Heart left ventricle (tissue), 13 donors: ENCODE measurements at regions not wholly inside any gene's neighbourhood (a gene's known extent, or its start where the extent isn't known, plus 50 kb on each side); places are given as distances from the start of the nearest gene placed in this dataset.
"Not testable (repeated sequence)": the region's sequence is repeated elsewhere in the genome, so short reads cannot be mapped to it uniquely, and the experiment has no call there.

Source experiments
- POLR2A ChIP-seq, 2 donors: fragments of 450-650 bp; IDR thresholded peaks; one replicate each; pipeline ENCODE4 v1.6.1; 2017; ENCODE audit warnings: antibody characterized with exemption in 2 of 2, mild to moderate bottlenecking in 2 of 2, moderate library complexity in 2 of 2
- TF ChIP-seq, protein P1 (sequence below), 12 donors: fragments of 200-600 bp; sonication (generic) in 4 of 12; IDR thresholded peaks; one replicate each; pipeline versions ENCODE4 v1.5.0 to v1.8.0; 2018 to 2022; ENCODE audit warnings: antibody characterized with exemption in 12 of 12, mild to moderate bottlenecking in 5 of 12
- donor health status: ischemic (EF 13 %, LVEDD 7.1; RV severe dilation, severe dysfunction).
- donor health status: DM: no; HTN: yes; CAD: no.
- donor health status: DM: no; HTN: no; CAD: no.
- donor health status: ischemic (EF 25% LVEDD 6.9; RV normal size, moderate dysfunction).
- donor health status: ischemic (EF 25% LVEDD 5.7; RV mildly dilated, moderate dysfunction).
- donor health status: ischemic (EF 35%, LVEDD 5.7; RV mildly dilated, moderate dysfunction).
- donor health status: nonischemic (EF 11% LVEDD 7.7; RV severe dilation, severe dysfunction).
- donor health status: DM: yes; HTN: yes; CAD: no.
- donor health status: PGD.
- donor health status: ischemic (EF 29% LVEDD 5.4; RV normal size, mild dysfunction).
- donor health status: nonischemic (EF 23%, LVEDD 6.1; RV moderate dilation, normal function).

DNA sequence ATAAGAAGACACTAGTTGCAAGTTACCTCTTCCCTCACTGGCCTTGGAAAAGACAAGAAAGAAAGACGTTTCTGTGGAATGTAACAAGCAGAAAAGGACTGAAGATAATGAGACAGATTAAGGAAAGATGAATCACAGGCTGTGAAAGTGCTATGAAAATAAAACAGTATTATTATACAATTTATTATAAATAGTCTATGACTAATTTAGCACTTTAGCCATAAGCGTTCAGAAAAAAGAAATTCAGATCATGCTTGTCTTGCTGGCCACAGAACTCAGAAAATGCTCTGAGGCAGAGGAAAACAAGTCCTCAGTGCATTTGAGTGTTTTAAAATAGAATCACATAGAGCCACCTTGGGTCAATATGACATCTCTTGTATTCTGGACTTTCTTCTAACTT lies 174.8 kb upstream of the NBPF9 start:
- TF ChIP-seq, protein P1, sequence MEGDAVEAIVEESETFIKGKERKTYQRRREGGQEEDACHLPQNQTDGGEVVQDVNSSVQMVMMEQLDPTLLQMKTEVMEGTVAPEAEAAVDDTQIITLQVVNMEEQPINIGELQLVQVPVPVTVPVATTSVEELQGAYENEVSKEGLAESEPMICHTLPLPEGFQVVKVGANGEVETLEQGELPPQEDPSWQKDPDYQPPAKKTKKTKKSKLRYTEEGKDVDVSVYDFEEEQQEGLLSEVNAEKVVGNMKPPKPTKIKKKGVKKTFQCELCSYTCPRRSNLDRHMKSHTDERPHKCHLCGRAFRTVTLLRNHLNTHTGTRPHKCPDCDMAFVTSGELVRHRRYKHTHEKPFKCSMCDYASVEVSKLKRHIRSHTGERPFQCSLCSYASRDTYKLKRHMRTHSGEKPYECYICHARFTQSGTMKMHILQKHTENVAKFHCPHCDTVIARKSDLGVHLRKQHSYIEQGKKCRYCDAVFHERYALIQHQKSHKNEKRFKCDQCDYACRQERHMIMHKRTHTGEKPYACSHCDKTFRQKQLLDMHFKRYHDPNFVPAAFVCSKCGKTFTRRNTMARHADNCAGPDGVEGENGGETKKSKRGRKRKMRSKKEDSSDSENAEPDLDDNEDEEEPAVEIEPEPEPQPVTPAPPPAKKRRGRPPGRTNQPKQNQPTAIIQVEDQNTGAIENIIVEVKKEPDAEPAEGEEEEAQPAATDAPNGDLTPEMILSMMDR (IDR thresholded peaks at IDR 0.05), result not testable (repeated sequence)
- TF ChIP-seq POLR2A (IDR thresholded peaks at IDR 0.05), result not testable (repeated sequence)
